ENCODE measurements at regions not wholly inside any gene's neighbourhood (a gene's known extent, or its start where the extent isn't known, plus 50 kb on each side); places are given as distances from the start of the nearest gene placed in this dataset.

DNA sequence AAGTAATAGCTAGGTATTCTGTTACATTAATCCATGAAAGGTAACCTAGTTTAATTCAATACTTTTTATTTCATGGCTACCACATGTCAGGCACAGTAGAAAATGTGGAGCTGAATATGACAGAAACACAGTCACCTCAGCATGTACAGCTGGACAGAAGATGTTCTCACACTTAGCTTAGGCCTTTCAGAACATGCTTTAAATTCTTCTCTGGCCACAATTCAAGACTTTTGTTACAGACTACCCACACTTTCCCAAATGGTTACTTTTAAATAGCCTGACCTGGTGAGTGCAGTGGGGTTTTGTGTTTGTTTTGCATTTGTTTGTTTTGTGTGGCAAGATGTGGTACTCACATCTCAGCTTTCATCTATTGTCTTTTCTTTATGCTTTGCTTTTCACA, 1079.5 kb downstream of the IGSF11 start:
- in situ Hi-C loops (cut with MboI; ENCODE audit: low sequenced_read_pairs) = no loop called here

DNA sequence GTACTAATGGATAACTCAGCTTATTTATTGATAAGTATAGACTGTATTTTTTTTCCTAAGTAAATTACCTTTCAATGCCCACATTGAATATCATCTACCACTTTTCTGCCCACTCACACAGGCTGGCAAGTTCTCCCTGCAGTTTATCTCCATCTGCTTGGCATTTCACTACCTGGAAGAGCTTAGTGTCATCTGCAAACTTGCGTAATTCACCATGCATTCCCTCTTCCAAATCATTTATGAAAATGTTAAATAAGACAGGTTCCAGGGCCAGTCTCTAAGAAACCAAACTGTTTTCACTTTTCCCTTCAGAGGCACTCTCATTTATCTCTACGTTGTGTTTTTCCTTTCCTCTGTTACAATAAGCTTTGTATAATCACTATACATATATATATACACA, 1076.6 kb downstream of the IGSF11 start:
- in situ Hi-C loops (cut with MboI; ENCODE audit: low sequenced_read_pairs) = no loop called here

DNA sequence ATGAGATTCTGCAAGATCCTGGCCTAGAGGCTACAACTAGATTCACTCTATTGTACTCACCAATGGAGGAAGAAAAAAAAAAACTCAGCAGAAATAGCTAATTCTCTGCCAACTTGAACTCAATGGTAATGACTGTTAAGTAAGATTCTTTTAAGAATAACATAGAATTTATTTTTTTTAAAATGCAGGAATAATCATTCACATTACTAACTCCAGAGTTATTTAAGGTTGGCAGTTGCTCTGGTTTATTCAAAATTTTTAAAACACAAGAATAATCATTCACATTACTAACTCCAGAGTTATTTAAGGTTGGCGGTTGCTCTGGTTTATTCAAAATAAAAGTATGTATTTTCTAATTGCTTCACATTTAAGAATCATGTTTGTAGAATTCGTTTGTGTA, 1071.9 kb downstream of the IGSF11 start:
- in situ Hi-C loops (cut with MboI; ENCODE audit: low sequenced_read_pairs) = no loop called here

DNA sequence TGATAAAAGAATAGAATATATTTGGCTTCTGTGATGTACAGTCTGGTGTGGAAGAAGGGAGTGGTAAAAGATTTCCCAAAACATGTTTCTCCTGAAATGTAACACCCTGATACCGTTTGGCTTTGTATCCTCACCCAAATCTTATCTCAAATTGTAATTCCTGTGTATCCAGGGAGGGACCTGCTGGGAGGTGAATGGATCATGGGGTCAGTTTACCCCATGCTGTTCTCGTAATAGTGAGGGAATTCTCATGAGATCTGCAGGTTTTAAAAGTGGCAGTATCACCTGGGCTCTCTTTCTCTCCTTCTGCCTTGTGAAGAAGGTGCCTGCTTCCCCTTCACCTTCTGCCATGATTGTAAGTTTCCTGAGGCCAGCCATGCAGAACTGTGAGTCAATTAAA, 1070.8 kb downstream of the IGSF11 start:
- in situ Hi-C loops (cut with MboI; ENCODE audit: low sequenced_read_pairs) = no loop called here

DNA sequence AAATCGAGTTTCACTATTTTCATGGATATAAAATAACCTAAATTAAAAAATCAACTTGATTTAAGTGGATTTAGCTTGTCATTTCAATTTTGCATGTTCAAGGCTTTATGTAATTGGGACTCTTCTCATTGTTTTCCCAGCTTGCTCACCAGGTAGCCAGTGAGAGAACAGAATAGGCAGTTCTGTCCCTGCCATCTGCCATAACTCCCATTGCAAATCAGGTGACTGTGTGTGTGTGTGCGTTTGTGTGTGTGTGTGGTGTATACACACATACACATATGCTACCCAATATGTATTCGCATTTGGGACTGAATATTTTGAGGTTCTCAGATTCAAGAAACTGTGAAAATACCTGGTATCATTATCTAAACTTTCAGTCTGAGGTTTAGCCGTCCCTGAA, 1069.8 kb downstream of the IGSF11 start:
- in situ Hi-C loops (cut with MboI; ENCODE audit: low sequenced_read_pairs) = no loop called here

DNA sequence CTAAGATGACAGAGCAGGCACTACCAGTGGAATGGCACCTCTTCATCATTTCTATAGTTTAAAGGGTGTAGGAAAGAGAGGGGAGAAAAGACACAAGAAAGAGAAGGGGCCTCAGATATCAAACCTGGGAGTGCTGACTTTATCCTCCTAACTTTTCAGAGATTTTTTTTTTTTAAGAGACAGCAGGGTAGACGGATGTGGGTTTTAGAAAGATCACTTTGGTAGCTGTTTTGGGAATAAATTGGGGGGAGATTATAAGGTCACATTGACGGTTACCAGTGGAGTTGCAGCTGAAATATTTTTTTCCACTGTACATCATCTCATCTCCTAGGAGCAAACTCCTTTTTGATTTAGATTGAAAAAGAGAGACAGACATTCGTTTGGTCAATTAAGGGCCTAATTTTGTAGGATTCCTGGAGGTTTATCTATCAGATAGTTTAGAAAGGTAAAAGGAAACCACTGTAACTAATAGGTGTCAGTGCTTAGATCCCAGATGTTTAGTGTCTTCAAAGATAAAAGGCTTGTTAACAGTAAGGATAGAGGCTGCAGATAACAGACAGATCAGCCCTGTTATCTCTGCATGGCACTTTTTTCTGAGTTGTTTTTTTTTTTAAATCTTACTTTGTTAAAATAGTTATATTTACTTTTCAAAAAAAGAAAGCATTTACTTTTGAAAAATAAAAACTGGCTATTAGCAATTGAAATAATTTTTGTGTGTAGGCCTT, 1057.0 kb downstream of the IGSF11 start:
- in situ Hi-C loops (cut with MboI; ENCODE audit: low sequenced_read_pairs) = no loop called here

DNA sequence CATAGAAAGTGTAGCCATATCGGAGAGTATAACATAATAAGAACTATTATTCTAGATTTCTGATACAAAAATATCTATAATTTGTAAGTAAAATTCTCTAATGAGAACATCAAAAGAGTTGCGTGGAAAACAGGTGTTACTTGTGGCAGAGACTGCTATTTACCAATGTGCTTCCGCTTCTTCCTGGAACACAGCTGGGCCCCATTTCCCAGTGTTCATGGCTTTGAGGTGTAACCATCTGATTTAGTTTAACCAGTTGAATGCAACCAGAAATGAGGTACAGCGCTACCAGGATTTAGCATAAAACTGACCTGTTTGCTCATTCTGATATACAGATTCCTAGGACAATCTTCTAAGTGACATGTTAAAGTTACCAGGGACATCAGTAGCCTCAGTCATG, 1055.2 kb downstream of the IGSF11 start:
- in situ Hi-C loops (cut with MboI; ENCODE audit: low sequenced_read_pairs) = no loop called here

DNA sequence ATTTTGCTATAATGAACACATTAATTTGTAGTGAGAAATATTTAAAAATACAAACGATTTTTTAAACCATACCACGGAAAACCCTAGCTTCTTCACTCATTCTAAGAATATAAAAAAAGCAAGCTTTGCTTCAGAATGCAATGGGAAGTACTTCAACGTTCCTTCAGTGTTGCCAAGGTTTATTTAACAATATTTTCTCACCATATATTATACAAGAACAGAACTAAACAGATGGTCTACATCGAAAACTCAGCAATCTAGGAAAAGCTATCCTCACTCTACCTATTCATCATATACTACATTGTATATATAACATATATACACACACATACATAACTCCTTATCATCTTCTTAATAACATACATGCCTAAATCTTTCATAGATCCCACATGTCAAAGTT, 1047.4 kb downstream of the IGSF11 start:
- in situ Hi-C loops (cut with MboI; ENCODE audit: low sequenced_read_pairs) = no loop called here

DNA sequence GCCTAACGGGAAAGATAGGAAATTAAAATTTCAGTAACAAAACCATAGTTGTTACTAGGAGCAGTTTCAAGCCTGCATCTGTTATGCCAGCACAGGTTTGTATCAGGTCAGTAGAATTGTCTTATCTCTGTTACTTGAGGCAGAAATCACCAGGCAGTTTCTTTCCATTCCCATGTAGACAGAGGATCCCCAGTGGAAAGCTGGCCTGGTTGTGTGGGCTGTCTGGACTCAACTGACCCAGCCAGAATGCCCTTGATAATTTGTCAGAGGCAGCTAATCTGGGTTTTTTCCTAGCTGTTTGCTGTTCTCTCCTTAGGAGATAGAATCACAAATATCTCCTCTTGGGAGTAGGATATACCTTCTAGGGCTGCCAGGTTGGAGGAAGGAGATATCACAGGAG, 1044.7 kb downstream of the IGSF11 start:
- in situ Hi-C loops (cut with MboI; ENCODE audit: low sequenced_read_pairs) = no loop called here

DNA sequence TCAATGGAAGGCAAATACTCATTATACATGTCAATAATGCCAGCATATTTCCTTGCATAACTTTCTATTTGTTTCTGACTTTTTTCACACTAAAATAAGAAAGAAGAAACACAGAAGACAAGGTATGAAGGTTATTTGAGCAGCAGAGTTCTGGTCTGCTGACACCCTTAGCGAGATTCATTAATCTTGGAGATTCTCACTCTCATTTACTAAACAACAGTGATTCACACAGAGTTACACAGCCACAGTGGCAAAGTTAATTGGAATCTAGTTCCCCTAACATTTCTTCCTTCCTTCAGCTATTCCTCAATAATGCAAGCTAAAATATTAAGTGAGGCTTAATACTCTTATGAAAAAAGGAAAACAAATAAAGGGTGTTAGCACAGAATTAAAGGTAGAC, 1044.0 kb downstream of the IGSF11 start:
- in situ Hi-C loops (cut with MboI; ENCODE audit: low sequenced_read_pairs) = no loop called here

DNA sequence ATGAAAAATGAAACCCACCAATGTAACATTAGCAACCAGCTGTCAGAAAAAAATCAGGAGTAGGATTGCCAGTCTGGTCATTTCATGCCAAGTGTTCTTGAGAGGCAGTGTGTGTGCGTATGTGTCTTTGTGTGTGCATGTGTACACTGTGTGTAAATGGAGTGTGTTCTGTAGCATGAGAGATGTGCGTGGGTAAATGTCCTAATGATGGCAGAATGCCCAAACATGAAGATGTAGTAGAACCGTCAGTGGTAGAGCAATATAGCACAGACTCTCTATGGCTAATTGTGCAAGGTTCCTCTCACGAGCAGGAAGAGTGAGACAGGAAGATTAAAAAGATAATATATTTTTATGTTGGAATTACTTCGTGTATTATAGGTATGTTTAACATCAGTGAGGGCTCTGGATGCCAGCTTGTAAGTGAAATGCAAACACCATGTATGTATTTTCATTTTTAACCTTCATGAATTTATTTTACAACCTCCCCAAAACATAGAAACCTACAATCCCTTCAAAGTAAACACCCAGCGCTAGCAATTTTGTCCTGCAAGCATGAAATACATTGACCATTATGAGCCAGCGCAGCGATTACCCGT, 1038.7 kb downstream of the IGSF11 start:
- in situ Hi-C loops (cut with MboI; ENCODE audit: low sequenced_read_pairs) = no loop called here

DNA sequence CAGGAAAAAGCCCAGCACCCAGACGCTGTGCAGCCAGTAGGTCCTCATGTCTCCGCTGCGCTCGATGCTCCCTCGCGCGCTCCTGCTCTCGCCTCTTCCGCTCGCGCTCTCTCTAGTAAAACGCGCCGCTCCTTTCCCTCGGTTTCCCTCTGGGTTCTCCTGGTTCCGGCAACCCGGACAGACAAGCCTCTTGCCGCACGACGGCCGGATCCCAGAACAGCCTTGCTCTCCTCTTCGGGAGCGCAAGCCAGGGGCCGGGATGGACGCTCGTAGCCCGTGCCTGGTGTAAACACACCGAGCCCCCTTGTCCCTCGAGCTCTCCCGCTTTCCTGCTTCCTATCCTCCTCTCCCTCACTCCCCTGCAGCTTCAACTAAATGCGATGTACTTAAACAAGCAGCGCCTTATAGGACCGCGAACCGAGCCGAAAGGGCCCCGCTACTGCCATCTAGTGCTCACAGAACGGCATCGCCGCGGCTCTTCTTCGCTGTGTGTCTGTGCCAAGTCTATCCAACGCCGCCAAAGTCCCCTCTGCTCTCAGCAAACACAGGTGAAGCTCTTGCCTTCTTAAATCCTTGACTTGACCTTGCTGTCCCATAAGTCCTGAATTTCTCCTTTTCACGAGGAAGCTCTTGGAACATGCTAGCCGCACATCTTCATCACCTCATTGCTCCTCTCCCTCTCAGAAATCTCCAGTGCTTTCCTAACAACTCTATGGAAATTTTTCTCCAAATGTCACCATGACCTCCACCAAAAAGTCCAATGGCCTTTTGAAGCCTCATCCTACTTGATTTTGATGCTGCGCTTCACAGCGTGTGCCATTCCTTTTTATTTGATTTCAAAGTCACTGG, 1037.2 kb downstream of the IGSF11 start:
- in situ Hi-C loops (cut with MboI; ENCODE audit: low sequenced_read_pairs) = no loop called here

DNA sequence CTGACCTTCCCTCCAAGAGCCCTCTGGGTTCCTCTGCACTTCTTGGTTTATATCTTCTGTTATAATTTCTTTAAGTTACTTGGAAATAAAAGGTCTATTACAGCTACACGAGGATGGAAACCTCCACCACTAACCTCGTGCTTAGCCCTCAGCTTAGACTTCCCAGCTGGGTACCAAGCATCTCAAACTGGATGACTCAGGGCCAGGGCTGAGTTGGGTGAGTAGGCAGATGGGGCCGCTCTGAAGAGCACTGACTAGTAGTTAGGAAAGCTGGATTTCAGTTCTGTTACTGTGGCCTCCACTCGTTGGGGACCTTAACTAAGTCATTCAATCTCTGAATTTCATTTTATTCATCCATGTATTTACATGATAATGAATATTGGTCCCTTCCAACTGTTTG, 1036.6 kb downstream of the IGSF11 start:
- in situ Hi-C loops (cut with MboI; ENCODE audit: low sequenced_read_pairs) = no loop called here

DNA sequence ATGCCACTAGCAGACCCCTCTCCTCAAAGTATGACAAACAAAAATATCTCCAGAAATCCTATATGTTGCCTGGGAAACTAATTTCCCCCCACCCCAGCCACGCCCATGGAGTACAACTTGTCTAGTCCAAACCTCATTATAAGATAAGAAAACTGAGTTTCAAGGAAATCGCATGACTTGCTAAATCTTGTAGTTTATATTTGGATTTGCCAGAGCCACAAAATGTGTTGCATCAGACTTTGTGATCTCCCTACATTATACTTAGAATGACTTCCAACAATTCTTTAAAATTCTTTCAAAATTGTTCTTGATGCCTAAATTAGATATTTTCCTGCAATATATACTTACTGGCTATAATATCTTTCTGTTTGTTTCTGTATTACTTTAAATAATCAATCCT, 1034.4 kb downstream of the IGSF11 start:
- in situ Hi-C loops (cut with MboI; ENCODE audit: low sequenced_read_pairs) = no loop called here

DNA sequence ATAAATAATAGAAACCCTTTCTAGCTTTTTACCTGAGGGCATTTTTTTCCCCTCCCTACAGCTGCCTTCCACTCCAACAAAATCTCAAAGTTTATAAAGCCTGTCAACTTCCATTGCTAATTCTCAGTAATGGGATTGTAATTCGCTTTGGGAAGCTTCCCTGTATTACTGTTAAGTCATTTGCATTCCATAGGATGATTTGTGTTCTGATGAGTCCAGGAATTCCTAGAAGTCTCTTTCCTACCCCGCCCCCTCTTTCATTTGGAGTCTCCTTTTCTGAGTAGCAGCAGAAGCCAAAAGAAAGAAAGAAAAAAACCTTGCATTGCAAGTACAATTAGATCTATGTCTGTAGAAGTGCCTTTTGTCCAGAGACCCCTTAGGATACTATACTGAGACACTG, 1033.3 kb downstream of the IGSF11 start:
- in situ Hi-C loops (cut with MboI; ENCODE audit: low sequenced_read_pairs) = no loop called here

DNA sequence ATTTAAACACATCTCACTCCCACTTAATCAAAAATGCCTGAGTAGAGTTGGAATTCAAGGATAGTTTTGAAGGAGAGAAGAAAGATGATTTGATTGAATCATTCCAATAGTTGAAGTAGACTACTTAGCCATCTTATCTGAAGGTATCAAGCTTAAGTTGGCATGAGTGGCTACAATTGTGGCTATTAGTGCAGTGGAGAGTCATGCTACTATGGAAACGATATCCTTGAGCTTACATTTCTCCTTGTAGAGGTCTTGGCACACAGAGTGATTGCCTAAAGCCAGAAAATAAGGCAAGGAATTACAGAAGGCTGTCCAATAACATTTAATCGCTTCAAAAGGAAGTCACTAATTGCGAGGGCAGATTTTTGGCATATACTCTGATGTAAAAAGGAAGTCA, 1022.7 kb downstream of the IGSF11 start:
- in situ Hi-C loops (cut with MboI; ENCODE audit: low sequenced_read_pairs) = no loop called here

DNA sequence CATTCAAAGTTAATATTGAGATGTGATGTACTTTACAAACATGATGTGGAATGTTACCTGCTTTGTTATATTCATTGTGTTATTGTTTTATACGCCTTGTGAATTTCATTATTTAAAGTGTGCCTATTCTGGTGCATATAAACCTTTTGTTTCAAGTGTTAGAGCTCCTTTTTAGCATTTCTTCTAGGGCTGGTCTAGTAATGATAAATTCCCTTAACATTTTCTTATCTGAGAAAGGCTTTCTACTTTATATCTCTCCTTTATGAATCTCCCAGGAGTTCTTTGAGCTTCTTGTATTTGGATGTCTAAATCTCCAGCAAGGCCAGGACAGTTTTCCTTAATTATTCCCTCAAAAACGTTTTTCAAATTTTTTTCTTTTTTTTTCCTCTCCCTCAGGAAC, 1005.6 kb downstream of the IGSF11 start:
- in situ Hi-C loops (cut with MboI; ENCODE audit: low sequenced_read_pairs) = no loop called here

DNA sequence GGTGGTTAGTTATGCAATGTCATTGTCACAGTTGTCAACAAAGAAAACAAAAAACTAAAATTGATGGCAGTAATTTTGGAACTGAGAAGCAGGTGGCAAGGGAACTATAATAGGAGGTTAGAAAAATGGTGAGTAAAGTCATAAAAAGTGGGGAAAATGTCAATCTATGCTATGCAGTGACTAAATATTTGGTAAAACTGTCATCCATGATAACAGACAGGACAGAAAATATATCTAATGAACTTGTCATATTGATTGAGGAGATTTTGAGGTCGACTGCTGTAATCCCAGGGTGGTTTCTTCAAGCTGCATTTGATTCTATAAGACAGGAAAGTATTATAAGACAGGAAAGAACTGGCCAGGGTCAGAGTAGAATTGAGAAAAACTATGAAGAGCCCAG, 998.4 kb downstream of the IGSF11 start:
- in situ Hi-C loops (cut with MboI; ENCODE audit: low sequenced_read_pairs) = no loop called here

DNA sequence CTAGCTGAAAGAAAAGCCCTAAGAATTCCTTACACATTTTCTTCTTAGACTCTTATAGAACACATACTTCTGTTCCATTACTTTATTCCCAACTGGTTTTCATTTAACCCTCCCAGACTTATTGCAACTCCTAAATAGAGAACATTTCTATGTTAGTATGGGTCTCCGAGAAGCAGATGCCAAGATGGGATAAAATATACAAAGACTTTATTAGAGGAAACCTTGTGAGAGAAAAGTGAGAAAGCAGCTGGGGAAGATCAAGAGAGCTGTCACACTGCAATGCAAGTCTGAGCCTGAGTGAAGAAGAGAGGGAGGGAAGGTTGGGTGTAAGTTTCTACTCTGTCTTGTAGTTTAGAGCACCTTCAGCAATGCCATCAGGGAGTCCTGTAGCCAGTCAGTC, 979.3 kb downstream of the IGSF11 start:
- in situ Hi-C loops (cut with MboI; ENCODE audit: low sequenced_read_pairs) = no loop called here

DNA sequence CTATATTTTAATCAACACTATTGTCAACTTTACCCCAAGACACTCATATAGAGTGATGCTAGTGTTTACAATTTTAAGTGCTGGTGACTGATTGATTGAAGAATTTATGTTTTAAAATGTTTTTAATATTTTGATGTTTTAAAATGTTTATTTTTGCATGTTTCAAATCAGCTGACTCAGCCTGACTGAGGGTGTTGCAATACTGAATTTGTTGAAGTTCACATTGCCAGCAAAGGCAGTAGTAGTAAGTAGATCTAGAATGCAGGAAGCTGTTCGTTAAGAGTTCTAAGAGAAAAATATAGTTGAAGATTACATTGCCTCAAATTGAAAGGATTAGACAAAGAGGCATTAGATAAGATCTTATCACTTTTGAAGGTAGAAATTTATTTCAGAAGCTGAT, 977.6 kb downstream of the IGSF11 start:
- in situ Hi-C loops (cut with MboI; ENCODE audit: low sequenced_read_pairs) = no loop called here

DNA sequence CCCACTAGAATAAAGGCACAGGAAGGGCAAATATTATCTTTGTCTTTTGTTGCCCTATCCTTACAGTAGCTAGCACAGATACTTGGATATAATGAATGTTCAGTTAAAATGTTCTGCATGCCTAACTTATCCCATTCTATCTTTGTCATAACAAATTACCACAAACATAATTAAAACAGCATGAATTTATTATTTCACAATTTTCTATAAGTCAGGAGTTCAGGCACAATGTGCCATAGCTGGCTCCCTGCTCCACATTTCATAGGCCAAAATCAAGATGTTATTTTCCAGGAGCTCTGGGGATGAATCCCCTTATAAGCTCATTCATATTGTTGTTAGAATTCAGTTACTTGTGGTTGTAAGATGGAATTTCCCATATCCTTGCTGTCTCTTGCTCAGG, 975.5 kb downstream of the IGSF11 start:
- in situ Hi-C loops (cut with MboI; ENCODE audit: low sequenced_read_pairs) = no loop called here

DNA sequence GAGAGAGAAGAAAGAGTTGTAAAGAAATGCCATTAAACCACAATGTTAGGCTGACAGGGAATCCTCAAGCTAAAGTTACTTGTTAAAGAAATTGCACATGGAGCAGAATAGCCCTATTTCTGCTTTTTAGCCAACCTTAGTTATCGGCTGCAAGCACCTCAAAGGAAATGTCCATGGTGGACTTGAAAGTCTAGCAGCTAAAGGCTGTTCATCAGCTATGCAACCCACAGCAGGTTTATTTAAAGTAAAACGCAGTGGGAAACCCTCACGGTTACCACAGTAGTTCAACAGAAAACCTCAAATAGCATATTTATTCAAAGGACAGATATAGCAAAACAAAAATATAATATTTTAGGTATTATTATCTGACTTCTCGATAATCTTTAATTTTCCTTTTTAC, 967.2 kb downstream of the IGSF11 start:
- in situ Hi-C loops (cut with MboI; ENCODE audit: low sequenced_read_pairs) = no loop called here
